AG20443 (cell line): ENCODE measurements at regions not wholly inside any gene's neighbourhood (a gene's known extent, or its start where the extent isn't known, plus 50 kb on each side); places are given as distances from the start of the nearest gene placed in this dataset.
"Not testable (repeated sequence)": the region's sequence is repeated elsewhere in the genome, so short reads cannot be mapped to it uniquely, and the experiment has no call there.

Source experiments
- DNase-seq: peaks from one replicate; pipeline ENCODE4 v3.0.0; 2012; ENCODE audit warnings: low spot score, mixed read lengths

DNA sequence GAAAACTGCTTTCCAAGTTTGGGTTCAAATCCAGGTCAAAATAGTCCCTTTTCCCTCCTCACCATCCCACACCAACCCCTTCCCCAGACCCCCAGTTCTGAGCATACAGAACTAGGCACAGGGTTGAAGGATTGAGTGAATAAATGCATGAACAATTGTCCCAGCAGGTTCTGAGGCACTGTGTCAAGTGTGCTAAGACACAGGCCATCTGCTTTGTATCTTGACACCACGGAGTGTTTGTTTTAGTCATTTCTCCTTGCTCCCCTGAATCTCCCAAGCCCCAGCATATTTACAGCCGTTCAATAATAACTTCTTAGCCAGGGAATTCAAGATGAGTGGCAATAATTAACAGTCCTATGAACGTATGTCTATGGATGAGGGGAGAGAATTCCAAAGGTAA is 102.8 kb upstream of the JARID2 start:
- DNase-seq: no peak

DNA sequence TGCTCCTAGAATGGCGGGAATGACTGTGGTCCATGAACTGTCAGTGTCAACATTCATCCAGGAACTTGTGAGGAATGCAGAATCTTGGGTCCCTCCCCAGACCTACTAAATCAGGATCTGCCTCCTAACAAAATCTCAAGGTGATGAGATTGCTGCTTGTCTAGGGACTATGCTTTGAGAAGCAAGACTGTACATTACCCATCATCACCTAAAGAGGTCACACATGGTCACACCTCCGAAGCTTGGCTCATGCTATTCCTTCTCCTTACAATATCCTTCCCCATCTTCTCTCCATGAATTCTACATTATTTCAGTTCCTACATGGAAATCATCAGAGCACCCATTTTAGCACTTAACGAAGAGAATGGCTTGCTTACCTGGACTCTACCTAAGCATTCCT is 102.3 kb upstream of the JARID2 start:
- no peak for DNase-seq

DNA sequence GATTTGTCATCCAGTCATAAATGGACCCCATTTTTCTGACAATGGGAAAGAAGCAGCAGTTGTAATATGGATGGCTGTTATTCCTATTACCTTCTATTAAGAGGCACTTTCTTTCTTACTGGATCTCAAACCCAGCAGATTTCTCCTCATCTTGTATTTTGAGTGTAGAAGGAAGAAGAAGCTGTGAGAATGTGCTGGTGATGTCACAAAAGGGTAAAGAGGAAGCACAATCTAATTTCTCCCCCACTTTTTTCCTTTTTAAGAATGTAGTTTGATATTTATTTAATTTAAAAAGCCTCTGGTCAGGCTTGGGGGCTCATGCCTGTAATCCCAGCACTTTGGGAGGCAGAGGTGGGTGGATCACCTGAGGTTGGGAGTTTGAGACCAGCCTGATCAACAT is 100.0 kb upstream of the JARID2 start:
- no peak for DNase-seq

DNA sequence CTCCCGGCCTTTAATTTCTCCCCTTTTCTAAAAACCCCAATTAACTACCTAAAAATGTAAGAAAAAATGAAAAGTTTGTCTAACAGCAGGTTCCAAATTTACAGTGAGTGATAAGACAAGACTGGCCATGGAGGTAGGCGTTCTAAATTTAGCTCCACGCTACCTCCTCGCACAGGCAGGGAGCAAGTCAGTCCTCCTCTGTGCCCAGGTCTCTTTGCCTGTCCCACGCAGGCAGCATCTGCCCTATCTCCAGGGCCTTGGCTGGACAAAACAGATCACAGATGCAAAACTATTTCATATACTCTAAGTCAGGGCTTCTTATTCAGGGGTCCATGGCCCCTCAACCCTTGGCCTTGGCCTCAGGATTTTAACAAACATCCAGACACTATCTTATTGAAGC is 98.0 kb upstream of the JARID2 start:
- DNase-seq: no peak

DNA sequence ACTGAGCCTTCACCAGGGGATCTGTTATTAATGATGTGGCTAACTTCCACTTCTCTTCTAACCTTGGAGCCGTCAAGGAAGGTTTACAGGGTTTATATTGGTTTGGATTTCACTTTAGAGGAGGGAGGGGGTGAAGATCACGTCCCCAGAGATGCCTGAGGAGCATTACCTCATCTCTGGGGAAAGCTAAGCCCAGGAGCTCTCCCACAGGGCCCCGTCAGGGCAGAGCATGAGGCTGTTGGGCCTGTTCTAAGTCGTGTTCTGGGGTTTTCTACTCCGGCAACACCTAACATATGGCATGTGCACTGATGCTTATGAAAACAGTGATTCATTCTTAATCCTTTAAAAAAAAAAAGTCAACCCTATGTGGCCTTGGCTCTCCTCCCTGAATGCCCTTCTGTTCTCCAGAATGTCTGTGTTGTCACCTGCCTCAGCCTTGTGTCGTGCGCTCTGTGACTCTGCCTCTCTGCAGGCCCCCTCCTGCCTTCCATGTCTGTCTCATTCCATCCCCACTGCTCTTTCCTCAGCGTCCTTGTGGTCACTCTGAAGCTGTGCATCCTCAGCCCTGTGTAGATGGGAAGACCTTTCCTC is 97.4 kb upstream of the JARID2 start:
- peak; percentile 77 for DNase-seq

DNA sequence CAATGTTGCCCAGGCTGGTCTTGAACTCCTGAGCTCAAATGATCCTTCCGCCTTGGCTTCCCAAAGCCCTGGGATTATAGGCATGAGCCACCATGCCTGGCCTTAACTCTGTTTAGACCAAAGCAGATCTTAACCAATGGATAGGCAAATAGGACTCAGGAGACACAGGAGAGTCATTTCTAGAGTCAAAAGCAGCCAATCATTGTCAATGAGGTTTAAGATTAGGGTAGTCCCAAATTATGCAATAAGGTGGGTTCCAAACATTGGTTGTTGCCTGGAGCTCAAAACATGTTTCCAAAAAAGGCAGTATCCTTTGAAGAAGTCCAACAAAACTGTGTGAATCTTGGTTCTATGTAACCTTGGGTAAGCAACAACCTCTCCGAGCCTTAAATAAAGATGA is 95.7 kb upstream of the JARID2 start:
- no peak for DNase-seq

DNA sequence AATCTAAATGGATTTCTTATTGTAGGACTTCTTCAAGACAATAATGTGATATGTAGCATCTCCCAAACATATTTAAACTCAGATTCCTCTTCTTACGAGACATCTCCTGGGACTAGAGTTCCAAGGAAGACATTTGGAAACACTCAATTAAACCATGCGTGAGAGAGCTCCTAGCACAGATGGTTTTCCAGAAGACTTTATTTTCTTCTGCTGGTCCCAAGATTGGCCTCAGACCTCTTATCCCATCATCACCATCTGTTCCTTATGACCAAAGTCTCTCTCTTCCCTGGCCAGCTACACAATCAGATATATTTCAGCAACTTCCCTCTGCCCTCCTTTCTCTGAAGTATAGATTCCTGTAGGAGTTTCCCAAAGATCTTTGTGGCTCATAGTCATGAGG is 93.2 kb upstream of the JARID2 start:
- DNase-seq: no peak

DNA sequence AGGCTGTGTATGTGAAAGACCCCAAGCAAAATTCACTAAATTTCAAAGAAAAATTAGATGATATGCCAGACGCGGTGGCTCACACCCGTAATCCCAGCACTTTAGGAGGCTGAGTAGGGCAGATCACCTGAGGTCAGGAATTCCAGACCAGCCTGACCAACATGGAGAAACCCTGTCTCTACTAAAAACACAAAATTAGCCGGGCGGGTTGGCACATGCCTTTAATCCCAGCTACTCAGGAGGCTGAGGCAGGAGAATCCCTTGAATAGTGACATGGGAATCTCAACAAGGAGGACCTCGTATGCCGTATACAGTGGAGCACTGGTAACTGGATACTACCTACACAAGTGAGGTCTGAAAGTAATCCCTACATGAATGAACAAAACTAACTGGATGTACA is 92.7 kb upstream of the JARID2 start:
- DNase-seq: no peak

DNA sequence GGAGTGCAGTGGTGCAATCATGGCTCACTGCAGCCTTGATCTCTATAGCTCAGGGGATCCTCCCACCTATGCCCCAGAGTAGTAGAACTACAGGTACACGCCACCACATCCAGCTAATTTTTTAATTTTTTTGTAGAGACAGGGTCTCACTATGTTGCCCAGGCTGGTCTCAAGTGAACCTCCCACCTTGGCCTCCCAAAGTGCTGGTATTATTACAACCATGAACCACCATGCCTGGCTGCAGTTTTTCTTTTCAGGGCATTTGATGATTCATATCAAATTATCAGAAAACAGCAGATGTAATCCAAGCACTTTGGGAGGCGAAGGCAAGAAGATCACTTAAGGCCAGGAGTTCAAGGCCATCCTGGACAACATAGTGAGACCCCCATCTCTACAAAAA is 88.4 kb upstream of the JARID2 start:
- DNase-seq: no peak

DNA sequence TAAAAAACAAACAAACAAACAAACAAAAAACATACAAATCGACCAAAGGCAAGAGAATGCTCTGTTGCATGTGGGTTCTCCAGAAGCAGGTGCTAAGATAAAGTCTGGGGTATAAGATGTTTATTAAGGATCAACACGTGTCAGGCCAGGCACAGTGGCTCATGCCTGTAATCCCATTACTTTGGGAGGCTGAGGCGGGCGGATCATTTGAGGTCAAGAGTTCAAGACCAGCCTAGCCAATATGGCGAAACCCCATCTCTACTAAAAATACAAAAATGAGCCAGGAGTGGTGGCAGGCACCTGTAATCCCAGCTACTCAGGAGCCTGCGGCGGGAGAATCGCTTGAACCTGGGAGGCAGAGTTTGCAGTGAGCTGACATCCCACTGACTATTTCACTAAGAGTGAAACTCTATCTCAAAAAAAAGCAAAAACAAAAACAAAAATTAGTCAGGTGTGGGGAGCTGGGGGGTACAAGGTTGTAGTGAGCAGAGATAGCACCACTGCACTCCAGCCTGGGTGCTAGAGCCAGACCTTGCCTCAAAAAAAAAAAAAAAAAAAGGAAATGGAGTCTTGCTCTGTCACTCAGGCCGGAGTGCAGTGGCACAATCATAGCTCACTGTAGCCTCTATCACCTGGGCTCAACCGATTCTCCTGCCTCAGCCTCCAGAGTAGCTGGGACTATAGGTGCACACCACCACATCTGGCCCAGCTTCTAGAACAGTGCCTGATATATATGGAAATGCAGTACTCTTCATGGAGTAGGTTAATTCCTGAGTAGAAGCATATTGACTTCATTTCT is 86.8 kb upstream of the JARID2 start:
- no peak for DNase-seq

DNA sequence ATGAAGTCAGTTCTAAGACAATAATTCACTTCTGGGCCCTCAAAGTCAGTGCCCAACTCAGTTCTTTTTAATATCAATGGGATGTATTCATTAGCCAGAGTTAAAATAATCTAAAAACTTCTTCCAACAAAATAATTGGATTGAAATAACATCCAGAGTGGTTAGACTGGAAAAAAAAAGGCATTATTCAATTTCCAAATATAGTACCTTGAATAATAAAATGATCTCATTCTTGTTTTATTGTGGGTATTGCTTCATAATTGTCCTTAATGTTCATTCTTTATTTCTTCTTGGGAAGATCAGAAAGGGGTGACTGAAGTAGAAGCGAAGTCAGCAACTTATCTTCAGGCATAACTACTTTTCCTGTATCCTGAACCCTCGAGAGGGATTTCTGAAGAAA is 85.1 kb upstream of the JARID2 start:
- no peak for DNase-seq

DNA sequence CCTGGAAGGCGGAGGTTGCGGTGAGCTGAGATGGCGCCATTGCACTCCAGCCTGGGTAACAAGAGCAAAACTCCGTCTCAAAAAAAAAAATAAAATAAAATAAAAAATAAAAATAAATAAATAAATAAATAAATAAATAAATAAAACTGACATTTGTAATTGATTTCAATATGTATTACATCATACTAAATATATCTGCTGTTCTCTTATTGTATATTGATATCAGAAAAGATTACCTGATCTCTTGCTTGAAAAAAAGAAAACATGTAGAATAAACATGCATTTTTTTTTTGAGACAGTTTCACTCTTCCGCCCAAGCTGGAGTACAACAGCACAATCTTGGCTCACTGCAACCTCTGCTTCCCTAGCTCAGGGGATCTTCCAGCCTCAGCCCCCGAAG is 81.0 kb upstream of the JARID2 start:
- not testable (repeated sequence) for DNase-seq

DNA sequence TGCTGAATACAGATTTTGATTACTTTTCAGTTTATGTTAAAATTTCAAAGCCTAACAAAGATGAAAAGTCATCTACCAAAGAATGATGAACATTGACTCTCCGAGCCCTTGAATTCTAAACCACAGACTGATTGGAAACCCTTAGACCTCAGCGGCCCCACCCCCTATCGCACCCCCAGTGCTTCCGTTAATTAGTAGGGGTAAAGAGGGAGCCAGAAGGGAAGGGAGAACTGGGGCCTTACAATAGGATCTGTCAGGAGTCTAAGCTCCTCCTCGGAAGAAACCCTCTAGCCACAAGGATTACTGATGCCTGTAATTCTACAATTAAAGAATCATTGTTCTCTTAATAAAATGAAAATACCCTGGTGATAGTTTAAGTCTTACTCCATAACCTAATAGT is 79.7 kb upstream of the JARID2 start:
- DNase-seq: no peak

DNA sequence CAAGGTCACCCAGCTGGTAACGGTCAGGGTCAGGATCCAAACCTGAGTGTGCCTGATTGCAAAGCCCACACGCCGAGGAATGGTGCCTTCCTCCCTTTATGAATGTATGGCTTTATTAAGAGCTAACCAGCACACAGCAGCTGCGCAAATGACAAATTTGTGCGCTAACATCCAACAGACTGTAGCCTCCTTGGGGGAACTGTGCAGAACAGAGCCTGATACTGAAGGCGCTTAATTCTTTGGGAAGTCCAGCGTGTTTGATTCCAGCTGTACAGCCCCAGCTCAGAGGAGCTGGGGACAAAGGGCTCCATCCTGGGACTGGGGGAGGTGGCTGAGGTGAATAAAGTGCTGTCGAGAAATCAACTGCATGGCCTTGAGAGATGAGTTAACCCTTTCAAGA is 75.7 kb upstream of the JARID2 start:
- no peak for DNase-seq

DNA sequence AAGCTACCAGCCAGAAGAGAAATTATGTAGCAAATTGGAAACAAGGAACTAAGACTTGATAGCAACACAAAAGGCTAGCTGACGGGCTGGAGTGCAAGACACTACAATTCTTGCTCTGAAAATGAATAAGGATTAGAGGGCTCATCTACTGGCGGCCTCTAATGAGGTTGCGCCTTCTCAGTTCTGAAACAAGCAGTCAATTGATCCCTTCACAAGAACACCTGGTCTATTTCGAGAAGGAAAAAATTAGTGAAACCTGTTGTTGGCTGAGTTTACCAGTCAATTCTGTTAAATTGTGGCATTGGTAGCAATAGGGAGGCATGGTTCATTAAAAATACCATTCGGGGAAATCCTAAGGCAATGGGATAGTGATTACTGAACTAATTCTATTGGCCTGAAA is 74.8 kb upstream of the JARID2 start:
- DNase-seq: no peak

DNA sequence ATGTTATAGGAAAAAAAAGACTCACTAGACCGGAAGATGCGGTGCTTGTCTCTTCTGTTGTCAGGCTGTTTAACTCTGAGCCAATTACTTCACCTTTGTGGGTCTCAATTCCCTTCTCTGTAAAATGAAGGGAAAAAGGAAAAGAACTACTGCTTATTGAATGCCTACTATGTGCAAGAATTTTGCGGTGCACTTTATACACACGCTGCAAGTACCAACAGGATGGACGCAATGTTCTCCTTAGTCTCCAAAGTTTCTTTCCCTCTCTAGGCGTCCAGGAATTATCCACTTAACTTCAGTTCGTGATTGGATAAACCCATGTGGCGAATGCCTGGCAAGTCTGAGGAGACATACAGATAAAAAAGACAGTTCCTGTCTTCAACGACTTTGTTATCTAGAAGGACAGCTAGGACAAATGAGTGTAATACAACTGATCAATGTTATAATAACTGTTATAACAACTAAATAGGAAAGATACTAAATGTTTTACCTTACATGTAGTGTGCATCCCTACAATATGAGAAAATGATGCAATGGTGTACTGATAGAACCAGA is 69.0 kb upstream of the JARID2 start:
- DNase-seq: no peak

DNA sequence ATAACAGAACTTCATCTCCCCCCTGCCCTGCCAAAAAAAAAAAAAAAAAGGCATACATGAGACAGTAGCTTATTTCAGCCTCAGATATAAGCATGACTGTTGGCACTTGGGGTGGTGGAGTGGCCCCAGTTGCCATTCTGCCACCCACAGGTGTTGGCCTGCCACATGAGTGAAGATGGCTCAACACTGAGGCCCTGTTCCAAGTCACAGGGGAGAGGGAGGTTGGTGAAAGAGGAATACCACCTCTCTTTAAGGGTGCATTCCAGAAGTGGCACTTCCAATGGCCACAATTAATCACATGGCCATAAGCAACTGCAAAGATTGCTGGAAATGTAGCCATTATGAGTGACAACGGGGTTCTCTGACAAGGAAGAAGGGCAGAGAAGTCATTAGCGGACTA is 61.9 kb upstream of the JARID2 start:
- DNase-seq: no peak

DNA sequence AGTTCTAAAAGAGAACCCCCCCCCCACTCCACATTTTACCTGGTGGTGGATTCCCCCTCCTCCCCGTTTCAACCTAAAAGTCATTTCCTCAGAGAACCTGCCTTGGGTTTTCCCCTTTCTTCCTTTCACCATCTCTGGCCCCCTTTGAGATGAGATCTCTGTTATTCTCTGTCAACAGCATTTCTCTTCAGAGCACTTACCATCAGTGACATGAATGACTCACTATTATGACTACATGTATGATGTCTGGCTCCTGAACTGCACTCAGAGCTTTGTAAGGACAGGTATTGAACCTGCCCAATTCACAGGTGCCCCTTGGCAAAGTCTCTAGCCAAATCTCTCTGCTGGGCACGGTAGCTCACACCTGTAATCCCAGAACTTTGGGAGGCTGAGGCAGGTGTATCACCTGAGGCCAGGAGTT is 61.4 kb upstream of the JARID2 start:
- no peak for DNase-seq

DNA sequence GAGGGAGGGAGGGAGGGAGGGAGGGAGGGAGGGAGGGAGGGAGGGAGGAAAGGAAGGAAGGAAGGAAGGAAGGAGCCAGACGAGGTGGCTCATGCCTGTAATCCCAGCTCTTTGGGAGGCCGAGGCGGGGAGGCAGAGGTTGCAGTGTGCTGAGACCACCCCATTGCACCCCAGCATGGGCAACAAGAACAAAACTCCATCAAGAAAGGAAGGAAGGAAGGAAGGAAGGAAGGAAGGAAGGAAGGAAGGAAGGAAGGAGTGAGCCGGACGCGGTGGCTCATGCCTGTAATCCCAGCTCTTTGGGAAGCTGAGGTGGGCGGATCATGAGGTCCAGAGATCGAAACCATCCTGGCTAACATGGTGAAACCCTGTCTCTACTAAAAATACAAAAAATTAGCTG is 60.8 kb upstream of the JARID2 start:
- DNase-seq: not testable (repeated sequence)

DNA sequence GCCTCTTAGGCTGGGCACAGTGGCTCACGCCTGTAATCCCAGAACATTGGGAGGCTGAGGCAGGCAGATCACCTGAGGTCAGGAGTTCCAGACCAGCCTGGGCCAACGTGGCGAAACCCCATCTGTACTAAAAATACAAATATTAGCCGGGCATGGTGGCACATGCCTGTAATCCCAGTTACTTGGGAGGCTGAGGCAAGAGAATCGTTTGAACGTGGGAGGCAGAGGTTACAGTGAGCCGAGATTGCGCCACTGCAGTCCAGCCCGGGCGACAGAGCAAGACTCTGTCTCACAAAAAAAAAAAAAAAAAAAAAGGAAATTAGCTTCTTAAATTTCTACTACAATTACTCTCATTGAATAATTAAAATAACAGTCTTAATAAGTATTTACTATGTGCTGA is 52.4 kb upstream of the JARID2 start:
- not testable (repeated sequence) for DNase-seq

DNA sequence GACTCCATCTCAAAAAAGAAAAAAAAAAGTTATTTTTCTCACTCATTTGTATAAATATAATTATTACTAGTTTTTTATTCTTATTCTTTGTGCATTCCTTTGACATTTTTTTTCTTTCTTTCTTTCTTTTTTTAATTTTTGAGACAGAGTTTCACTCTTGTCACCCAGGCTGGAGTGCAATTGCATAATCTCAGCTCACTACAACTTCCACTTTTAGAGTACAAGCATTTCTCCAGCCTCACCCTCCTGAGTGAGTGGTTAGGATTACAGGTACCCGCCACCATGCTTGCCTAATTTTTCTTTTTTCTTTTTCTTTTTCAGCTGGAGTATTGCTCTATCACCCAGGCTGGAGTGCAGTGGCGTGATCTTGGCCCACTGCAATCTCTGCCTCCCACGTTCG is 51.4 kb upstream of the JARID2 start:
- no peak for DNase-seq
